SU-DHL-6 (cell line): ENCODE measurements at regions not wholly inside any gene's neighbourhood (a gene's known extent, or its start where the extent isn't known, plus 50 kb on each side); places are given as distances from the start of the nearest gene placed in this dataset.

Experiments used
- H2AFZ ChIP-seq: fragments of 200-600 bp; sonication (generic); 2 replicates; pipeline ENCODE4 v1.6.1; 2014; ENCODE audit warnings: low read depth, mild to moderate bottlenecking, moderate library complexity, mixed read lengths, antibody characterized with exemption, low read length; ENCODE audit not compliant: severe bottlenecking
- H3F3A ChIP-seq: fragments of 200-600 bp; shearing (Covaris generic); 2 replicates; pipeline ENCODE4 v1.6.0; 2016; ENCODE audit warnings: antibody characterized with exemption, mild to moderate bottlenecking; ENCODE audit not compliant: insufficient read depth
- H3K27ac ChIP-seq: fragments of 200-600 bp; sonication (generic); 2 replicates; pipeline ENCODE4 v1.5.1; 2016; ENCODE audit warnings: low read depth, mild to moderate bottlenecking, low read length, moderate library complexity, mixed read lengths
- H3K27me3 ChIP-seq: fragments of 200-600 bp; sonication (generic), shearing (Covaris generic); 2 replicates; pipeline ENCODE4 v1.6.0; 2014; ENCODE audit warnings: mild to moderate bottlenecking, low read length
- H3K36me3 ChIP-seq: fragments of 200-600 bp; sonication (generic); 2 replicates; pipeline ENCODE4 v1.6.1; 2014; ENCODE audit warnings: mild to moderate bottlenecking, low read length, mixed read lengths
- H3K4me2 ChIP-seq: fragments of 300-600, 200-600 bp; shearing (Covaris generic), sonication (generic); 2 replicates; pipeline ENCODE4 v1.6.0; 2014; ENCODE audit warnings: low read length, low read depth, mild to moderate bottlenecking; ENCODE audit not compliant: poor library complexity, severe bottlenecking
- H3K4me3 ChIP-seq: fragments of 200-600 bp; sonication (generic); 2 replicates; pipeline ENCODE4 v1.5.1; 2014; ENCODE audit warnings: antibody characterized with exemption, low read length, mild to moderate bottlenecking, mixed read lengths; ENCODE audit not compliant: insufficient read depth, poor library complexity, severe bottlenecking
- H3K79me2 ChIP-seq: fragments of 200-600 bp; sonication (generic); 2 replicates; pipeline ENCODE4 v1.6.1; 2014; ENCODE audit warnings: mild to moderate bottlenecking, low read length, moderate library complexity; ENCODE audit not compliant: insufficient read depth
- H3K9ac ChIP-seq: fragments of 200-600 bp; sonication (generic); 2 replicates; pipeline ENCODE4 v1.7.0; 2014; ENCODE audit warnings: mild to moderate bottlenecking, low read length
- H3K9me2 ChIP-seq: fragments of 200-600 bp; sonication (generic); replicated peaks from 2 replicates; pipeline ENCODE4 v1.6.1; 2014; ENCODE audit warnings: low read length; ENCODE audit not compliant: insufficient read depth
- H3K9me3 ChIP-seq: fragments of 200-600 bp; sonication (generic); 2 replicates; pipeline ENCODE4 v1.6.1; 2014; ENCODE audit warnings: low read length, mixed read lengths; ENCODE audit not compliant: insufficient read depth
- H4K20me1 ChIP-seq: fragments of 200-600 bp; sonication (generic); 2 replicates; pipeline ENCODE4 v1.6.1; 2014; ENCODE audit warnings: low read depth, mild to moderate bottlenecking, antibody characterized with exemption, low read length, moderate library complexity, mixed read lengths
- CTCF ChIP-seq: fragments of 200-600 bp; sonication (generic); IDR thresholded peaks from one replicate; pipeline ENCODE4 v1.5.1; 2017; ENCODE audit warnings: antibody characterized with exemption, mild to moderate bottlenecking, low read length, moderate library complexity; ENCODE audit not compliant: insufficient read depth, poor library complexity, severe bottlenecking
- EZH2phosphoT487 ChIP-seq: fragments of 200-600 bp; sonication (generic), shearing (Covaris generic); conservative IDR thresholded peaks from 2 replicates; pipeline ENCODE4 v1.6.1; 2018; ENCODE audit warnings: mild to moderate bottlenecking, antibody characterized with exemption, low read length, moderate library complexity, mixed read lengths

GRCh38 chr2:122277956-122278355 lies 522.5 kb downstream of the TSN start:
- Histone ChIP-seq H3K79me2 (no peaks in the 10 kb centered on the region), H3K9ac (no peak overlapping the region), H3K4me3 (no peak overlapping the region), H3K9me3 (no peaks in the 10 kb centered on the region), H3F3A (peaks cover 11% of the 10 kb centered on the region; the same call in 1 of the 2 replicates), H4K20me1 (no peaks in the 10 kb centered on the region), H3K4me2 (no peak overlapping the region), H3K27me3 (no peaks in the 10 kb centered on the region), H3K9me2 (no peaks in the 10 kb centered on the region), H3K27ac (no peak overlapping the region), H2AFZ (no peak overlapping the region), H3K36me3 (no peaks in the 10 kb centered on the region)
- TF ChIP-seq CTCF (no peak), EZH2phosphoT487 (no peak)

- no peaks in the 10 kb centered on the region for H4K20me1 ChIP-seq
- no peaks in the 10 kb centered on the region for H3K9me3 ChIP-seq
- H3K9me2 ChIP-seq = no peaks in the 10 kb centered on the region
- no peak overlapping the region for H3K4me2 ChIP-seq
- H3K36me3 ChIP-seq = no peaks in the 10 kb centered on the region
- no peaks in the 10 kb centered on the region for H3K27me3 ChIP-seq
- no peaks in the 10 kb centered on the region for H3F3A ChIP-seq
- no peak overlapping the region for H2AFZ ChIP-seq
- no peak overlapping the region for H3K27ac ChIP-seq
- H3K79me2 ChIP-seq = no peaks in the 10 kb centered on the region
- TF ChIP-seq CTCF (no peak), EZH2phosphoT487 (no peak)
- H3K4me3 ChIP-seq = no peak overlapping the region
- H3K9ac ChIP-seq = no peak overlapping the region
Measured at GRCh38 chr2:122300758-122301157, 545.3 kb downstream of the TSN start.

GRCh38 chr2:122307763-122308162 lies 552.3 kb downstream of the TSN start:
- Histone ChIP-seq H3K9me3 (no peaks in the 10 kb centered on the region), H3K4me3 (no peak overlapping the region), H3K79me2 (no peaks in the 10 kb centered on the region), H3K9ac (no peak overlapping the region), H3K27me3 (no peaks in the 10 kb centered on the region), H3K36me3 (no peaks in the 10 kb centered on the region), H3K9me2 (no peaks in the 10 kb centered on the region), H3K4me2 (no peak overlapping the region), H2AFZ (no peak overlapping the region), H4K20me1 (no peaks in the 10 kb centered on the region), H3K27ac (no peak overlapping the region), H3F3A (no peaks in the 10 kb centered on the region)
- no peak for TF ChIP-seq CTCF
- TF ChIP-seq EZH2phosphoT487 = no peak
